Skeletal muscle cell (primary cell): ENCODE measurements at regions not wholly inside any gene's neighbourhood (a gene's known extent, or its start where the extent isn't known, plus 50 kb on each side); places are given as distances from the start of the nearest gene placed in this dataset.

Experiments
- DNase-seq: peaks from one replicate; pipeline ENCODE4 v3.0.0-alpha.2; 2010; ENCODE audit warnings: low read depth
- H3K4me3 ChIP-seq: 2 replicates; pipeline ENCODE4 v1.5.1; 2011; ENCODE audit warnings: low read depth, mild to moderate bottlenecking, control low read depth, low read length, moderate library complexity

DNA sequence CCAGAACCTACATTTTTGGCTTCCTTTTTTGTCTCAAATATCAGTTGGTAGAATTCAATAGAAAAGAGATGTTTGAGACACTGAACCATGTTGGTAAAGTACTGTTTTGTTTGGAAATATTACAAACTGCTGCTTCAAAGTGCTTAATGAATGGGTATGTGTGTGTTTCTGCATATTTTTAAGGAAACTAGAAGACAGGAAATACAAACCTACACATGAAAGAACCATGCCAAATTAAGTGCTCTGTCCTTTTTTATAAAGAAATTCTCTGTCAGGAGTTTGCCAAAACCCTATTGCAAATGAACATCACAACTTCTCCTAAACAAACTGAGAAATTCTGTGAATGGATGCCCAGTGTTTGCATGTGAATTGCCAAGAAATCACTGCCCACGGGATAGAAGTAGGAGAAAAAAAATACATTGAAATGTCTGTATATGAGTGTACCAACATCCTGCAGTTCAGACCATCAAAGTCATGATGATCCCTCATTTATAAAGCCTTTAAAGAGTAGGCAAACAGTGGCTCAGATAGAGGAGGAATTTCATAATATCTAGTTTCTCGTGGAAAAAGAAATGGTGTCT lies 69.6 kb upstream of the RND3 start:
- DNase-seq, result no peak
- H3K4me3 ChIP-seq, result no peak overlapping the region

DNA sequence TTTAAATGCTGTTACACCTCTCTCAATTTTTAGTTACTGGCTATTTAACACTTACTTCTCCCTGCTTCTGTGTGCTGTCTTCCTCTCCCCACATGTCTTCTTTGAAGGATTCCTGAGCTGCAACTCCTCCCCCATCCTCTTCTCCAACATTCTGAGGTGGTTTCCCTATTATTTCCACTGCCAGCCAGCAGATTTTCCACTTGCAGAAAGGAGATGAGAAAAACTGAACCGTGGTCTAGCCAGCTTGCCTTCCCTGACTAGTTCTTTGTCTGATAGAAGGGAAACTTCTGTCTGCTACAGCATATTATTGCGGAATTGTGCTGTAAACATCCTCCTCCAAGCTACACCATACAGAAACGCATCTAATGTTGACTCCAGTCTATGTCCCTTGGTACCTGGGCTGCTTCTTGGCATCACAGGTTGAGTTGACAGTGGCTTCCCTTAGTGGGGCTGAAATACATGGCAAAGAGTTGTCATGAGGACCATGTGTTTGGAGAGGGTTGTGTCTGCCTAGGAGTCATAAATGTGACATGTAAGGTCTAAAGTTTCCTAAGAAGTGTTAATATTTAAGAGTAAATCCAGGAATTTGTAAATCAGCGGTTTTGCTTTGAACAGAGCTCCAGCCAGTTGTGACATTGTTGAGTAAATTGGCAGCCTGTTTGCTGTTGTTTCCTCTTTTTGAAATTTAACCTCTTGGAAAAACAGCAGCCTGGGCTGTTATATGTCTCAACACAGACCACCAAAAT lies 68.3 kb upstream of the RND3 start:
- DNase-seq, result no peak
- H3K4me3 ChIP-seq, result no peak overlapping the region

DNA sequence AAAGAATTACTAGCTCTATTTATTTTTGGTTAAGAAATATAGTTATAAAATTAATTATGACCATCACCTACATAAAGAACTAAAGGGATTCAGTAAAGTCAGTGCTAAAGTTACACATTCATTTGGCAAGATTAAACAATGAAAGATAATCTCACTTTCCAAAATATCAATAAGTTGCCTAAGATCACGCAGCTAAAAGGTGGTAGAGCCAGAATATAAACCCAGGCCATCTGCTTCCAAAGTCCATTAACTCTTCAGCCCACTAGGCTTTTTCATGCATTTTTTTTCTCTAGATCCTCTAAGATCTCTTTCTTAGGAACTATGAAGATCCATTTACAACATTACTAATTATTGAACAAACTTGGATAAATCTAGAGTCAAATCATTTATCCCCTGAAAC lies 66.6 kb upstream of the RND3 start:
- H3K4me3 ChIP-seq, result no peak overlapping the region
- DNase-seq, result no peak

DNA sequence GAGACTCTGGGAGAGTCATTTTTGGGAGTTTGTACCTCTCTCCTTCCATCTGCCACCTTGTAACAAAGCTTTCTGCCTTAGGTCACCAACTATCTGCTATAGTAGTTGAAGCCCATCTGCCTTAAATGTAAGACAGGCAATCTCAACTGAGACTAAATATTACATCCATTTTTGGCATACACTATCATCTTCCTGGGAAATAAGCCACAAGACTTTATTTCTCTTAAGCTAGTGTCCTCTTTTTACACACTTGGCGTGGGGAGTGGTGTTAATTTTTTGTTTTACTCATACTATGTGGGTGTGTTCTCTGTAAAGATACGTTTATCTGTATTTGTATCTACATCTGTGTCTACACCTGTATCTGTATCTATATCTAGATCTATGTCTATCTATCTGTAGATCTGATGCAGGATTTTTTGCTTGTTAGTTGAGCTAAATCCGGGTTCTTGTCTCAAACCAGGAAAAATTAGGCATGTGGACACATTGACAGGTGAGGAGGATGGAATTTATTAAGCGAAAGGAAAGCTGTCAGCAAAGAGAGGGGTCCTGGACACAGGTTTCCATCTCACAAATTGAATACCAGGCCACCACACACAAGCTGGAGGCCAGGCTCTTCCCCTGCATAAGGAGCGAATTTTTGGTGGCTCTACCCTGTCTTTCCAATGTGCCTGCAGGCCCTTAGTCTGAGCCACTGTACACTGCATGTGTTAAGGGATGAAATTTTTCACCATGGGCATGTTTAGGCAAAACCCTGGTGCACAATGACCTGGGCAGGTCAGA lies 64.8 kb upstream of the RND3 start:
- no peak for DNase-seq
- H3K4me3 ChIP-seq, result no peak overlapping the region

DNA sequence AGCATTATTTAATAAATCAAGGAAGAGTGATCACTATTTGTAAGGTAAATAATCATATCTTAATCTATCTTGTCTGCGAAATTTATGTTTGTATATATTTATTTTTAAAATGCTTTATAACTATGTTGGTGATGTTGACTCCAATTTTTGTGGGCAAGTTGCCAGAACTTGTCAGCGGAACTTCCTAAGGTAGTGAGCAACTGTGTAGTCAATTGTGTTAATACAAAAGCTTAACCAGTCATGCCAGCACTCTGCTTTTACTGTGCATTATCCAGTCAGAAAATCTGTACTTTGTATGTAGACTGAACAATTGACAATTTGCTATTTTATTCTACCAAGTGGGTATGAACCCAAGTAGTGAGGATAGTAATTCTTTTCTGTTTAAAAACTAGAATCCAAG lies 61.9 kb upstream of the RND3 start:
- no peak overlapping the region for H3K4me3 ChIP-seq
- DNase-seq, result no peak

DNA sequence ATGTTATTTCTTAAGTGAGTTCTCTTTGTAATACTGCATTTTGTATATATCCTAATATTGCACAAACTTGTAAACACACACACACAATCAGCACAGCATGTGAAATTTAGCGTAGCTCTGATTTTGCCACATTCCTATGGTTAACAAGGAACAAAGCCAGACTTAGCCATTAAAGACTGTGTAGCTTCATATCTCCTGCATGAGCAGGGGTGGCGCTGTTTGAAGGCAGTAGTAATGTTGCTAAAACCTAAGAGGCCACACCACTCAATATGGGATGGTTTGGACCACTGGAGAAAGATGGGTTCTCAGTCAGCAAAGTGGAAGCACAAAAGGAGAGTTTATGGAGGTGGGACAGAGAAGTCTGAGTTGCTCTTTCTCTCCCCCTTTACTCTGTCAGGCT lies 61.1 kb upstream of the RND3 start:
- H3K4me3 ChIP-seq, result no peak overlapping the region
- DNase-seq, result no peak

DNA sequence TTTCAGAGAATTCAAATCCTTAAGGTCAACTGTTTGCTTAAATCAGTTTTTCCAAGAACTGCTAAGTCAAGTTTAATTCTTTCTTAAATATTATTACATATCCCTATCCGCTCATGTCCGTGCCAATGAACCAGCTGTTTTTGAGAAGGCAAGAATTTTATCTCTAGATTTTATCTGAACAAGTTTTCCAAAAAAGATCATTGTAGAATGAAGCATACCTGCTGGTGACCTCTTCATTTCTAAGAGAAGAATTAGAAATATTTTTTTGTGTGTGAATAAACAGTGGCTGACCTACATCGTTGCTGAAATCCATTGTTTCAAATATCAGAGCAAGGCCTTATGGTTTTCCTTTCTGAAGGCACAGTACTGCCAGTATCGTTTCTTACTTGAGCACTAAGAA lies 58.4 kb upstream of the RND3 start:
- no peak overlapping the region for H3K4me3 ChIP-seq
- no peak for DNase-seq

DNA sequence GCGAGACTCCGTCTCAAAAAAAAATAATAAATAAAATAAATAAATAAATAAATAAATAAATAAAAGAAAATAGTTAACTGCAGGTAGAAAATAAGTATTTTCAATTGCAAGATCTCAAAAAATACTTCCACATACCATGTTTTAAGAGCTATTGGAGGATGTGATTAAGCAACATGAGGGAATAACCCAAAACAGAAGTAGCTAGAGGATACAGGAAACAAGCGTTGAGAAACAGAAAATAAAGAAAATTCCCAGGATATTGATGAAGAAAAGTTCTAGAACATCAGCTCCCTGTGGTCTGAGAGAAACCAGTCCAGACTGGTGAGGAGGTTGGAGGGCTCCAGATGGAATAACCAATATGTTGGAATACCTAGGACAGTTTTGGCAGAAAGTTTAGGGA lies 57.3 kb upstream of the RND3 start:
- no peak for DNase-seq
- H3K4me3 ChIP-seq, result no peak overlapping the region

DNA sequence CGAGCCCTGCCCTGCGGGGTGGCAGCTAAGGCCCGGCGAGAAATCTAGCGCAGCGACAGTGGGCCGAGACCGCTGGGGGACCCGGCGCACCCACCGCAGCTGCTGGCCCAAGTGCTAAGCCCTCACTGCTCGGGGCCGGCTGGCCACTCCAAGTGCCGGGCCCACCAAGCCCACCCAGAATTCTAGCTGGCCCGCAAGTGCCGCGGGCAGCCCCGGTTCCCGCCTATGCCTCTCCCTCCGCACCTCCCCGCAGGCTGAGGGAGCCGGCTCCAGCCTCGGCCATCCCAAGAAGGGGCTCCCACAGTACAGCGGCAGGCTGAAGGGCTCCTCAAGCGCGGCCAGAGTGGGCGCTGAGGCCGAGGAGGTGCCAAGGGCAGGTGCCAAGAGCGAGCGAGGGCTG lies 55.2 kb upstream of the RND3 start:
- H3K4me3 ChIP-seq, result no peak overlapping the region
- DNase-seq, result no peak

DNA sequence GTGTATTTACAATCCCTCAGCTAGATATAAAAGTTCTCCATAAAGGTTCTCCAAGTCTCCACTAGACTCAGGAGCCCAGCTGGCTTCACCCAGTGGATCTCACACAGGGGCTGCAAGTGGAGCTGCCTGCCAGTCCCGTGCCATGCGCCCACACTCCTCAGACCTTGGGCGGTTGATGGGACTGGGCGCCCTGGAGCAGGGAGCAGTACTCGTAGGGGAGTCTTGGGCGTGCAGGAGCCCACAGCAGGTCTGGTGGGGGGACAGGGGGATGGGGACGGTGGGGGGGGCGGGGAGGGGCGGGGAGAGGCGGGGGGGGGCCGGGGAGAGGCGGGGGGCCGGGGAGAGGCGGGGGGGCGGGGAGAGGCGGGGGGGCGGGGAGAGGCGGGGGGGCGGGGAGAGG lies 54.7 kb upstream of the RND3 start:
- DNase-seq, result no peak
- H3K4me3 ChIP-seq, result no peak overlapping the region

DNA sequence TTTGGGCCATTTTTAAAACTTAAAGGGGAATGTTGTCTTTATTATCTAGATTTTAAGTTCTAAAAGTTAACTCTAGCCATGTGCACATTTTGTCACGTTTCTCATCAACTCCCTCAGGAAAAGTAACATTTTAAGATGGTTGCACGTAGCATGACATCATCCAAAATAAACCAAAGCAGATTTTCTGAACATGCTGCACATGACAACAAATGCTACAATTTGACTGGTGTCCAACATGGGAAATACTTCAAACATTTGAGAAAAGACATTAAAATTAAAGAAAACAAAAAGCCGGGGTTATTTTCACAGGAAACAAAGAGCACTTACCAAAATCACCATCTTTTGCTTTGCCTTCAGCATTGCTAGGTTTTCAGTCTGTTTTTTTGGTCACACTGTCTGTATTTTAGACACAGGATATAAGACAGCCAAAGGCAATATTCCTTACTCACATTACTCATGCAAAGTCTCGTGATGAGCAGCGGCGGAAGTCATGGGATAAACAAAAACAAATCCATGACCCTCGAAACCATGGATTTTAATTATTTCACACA lies 51.3 kb upstream of the RND3 start:
- DNase-seq, result no peak
- H3K4me3 ChIP-seq, result no peak overlapping the region
